ENCODE measurements at regions not wholly inside any gene's neighbourhood (a gene's known extent, or its start where the extent isn't known, plus 50 kb on each side); places are given as distances from the start of the nearest gene placed in this dataset.

DNA sequence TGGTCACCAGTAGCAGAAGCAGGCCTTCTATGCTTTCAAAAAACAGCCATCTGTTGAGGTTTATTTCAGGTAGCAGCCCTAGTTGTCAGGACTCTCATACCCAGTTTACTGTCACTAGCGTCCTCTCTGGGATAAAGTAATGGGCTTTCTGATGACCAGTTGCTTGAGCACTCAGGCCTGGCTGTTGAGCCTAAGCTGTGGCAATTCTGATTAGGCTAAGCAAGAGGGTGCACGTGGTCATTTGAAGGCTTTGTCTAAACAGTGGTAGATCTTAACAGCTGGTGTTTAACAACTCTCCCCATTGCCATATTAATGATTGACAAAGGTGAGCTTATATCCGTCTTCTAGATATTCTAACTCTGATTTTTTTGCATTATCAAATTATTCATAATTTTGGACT, 132.9 kb upstream of the TMCO5A start:
- no CpG with 5 or more reads among the region's 3 CpGs for WGBS (ENCODE audit: extremely low coverage, insufficient read length, low lambda C conversion rate)
- H2BK12ac ChIP-seq (ENCODE audit: insufficient read length, low read depth, low read length), result no peak overlapping the region
- no peak overlapping the region for H3K27ac ChIP-seq (ENCODE audit: insufficient read length, low read depth, low read length)
- H2BK15ac ChIP-seq (ENCODE audit: low read depth, low read length), result no peak overlapping the region
- no peaks in the 10 kb centered on the region for H3K27me3 Mint-ChIP-seq (ENCODE audit: low read depth)
- no peak overlapping the region for H3K27ac Mint-ChIP-seq
- peaks cover 11 to 12% of the 10 kb centered on the region in 2 experiments for H3K9me3 Mint-ChIP-seq
- H2BK120ac ChIP-seq (ENCODE audit: low read depth, low read length, poor library complexity, severe bottlenecking), result no peak overlapping the region
- H3K18ac ChIP-seq (ENCODE audit: insufficient read length, low read depth, low read length), result no peak overlapping the region
- no peaks in the 10 kb centered on the region for H3K27me3 ChIP-seq (ENCODE audit: insufficient read depth, low read length)
- no peak overlapping the region for H3K4me3 Mint-ChIP-seq
- peaks cover 0 to 4% (median 2%) of the 10 kb centered on the region in 3 experiments; a peak in 2 of 7 replicates for H3K36me3 Mint-ChIP-seq (ENCODE audit: insufficient read depth in 1 of 3, low read depth in 3 of 3)
- H3K9me3 ChIP-seq (ENCODE audit: control insufficient read depth, low read depth, low read length), result peaks cover 9% of the 10 kb centered on the region
- H3K4me1 ChIP-seq (ENCODE audit: insufficient read depth, low read length), result 0 out of 2 replicates have a peak, but pooled peaks cover 2% of the 10 kb centered on the region
- no peak overlapping the region for H3K9ac ChIP-seq (ENCODE audit: extremely low read depth, insufficient read length, low read length)
- no peak overlapping the region for H4K5ac ChIP-seq (ENCODE audit: insufficient read length, low read depth, low read length)
- no peak overlapping the region for H4K8ac ChIP-seq (replicated peaks; ENCODE audit: insufficient read length, low read depth, low read length)
- no peaks in the 10 kb centered on the region for H3K79me1 ChIP-seq (ENCODE audit: insufficient read depth, low read depth, low read length, poor library complexity, severe bottlenecking)
- no peaks in the 10 kb centered on the region for H3K23me2 ChIP-seq (ENCODE audit: insufficient read length, low read depth, low read length, poor library complexity, severe bottlenecking)
- no peak overlapping the region for H2BK5ac ChIP-seq (ENCODE audit: insufficient read length, low read length)
- no peaks in the 10 kb centered on the region for H4K20me1 ChIP-seq (ENCODE audit: control insufficient read depth, insufficient read depth, insufficient read length)
- H3T11ph ChIP-seq (ENCODE audit: low read length), result no peak overlapping the region
- no peak overlapping the region for H3K4me2 ChIP-seq (ENCODE audit: insufficient read depth, insufficient read length, low read length)
- H3K4me1 Mint-ChIP-seq, result peaks cover under 1 to 3% of the 10 kb centered on the region in 2 experiments; a peak in 3 of 4 replicates
- no peak overlapping the region for H4K91ac ChIP-seq (ENCODE audit: insufficient read length, low read depth, low read length)
- H3K23ac ChIP-seq (ENCODE audit: insufficient read length, low read depth, low read length), result no peak overlapping the region
- H3K79me2 ChIP-seq (ENCODE audit: insufficient read depth, low read length), result no peaks in the 10 kb centered on the region
- H2AK5ac ChIP-seq (ENCODE audit: insufficient read length, low read length), result no peak overlapping the region
- DNase-seq, result no peak
- H3K4ac ChIP-seq (ENCODE audit: low read depth, low read length), result no peak overlapping the region
- TF ChIP-seq, protein P1, sequence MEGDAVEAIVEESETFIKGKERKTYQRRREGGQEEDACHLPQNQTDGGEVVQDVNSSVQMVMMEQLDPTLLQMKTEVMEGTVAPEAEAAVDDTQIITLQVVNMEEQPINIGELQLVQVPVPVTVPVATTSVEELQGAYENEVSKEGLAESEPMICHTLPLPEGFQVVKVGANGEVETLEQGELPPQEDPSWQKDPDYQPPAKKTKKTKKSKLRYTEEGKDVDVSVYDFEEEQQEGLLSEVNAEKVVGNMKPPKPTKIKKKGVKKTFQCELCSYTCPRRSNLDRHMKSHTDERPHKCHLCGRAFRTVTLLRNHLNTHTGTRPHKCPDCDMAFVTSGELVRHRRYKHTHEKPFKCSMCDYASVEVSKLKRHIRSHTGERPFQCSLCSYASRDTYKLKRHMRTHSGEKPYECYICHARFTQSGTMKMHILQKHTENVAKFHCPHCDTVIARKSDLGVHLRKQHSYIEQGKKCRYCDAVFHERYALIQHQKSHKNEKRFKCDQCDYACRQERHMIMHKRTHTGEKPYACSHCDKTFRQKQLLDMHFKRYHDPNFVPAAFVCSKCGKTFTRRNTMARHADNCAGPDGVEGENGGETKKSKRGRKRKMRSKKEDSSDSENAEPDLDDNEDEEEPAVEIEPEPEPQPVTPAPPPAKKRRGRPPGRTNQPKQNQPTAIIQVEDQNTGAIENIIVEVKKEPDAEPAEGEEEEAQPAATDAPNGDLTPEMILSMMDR (conservative IDR thresholded peaks at IDR 0.05), result no peak
- no peak overlapping the region for H3K14ac ChIP-seq (ENCODE audit: insufficient read depth, low read length)
- H2AFZ ChIP-seq (ENCODE audit: low read length), result no peak overlapping the region
- H3K56ac ChIP-seq (ENCODE audit: insufficient read length, low read depth, low read length), result no peak overlapping the region
- no peak overlapping the region for H2BK20ac ChIP-seq (ENCODE audit: low read depth, low read length, poor library complexity, severe bottlenecking)
